ENCODE measurements at regions not wholly inside any gene's neighbourhood (a gene's known extent, or its start where the extent isn't known, plus 50 kb on each side); places are given as distances from the start of the nearest gene placed in this dataset.

DNA sequence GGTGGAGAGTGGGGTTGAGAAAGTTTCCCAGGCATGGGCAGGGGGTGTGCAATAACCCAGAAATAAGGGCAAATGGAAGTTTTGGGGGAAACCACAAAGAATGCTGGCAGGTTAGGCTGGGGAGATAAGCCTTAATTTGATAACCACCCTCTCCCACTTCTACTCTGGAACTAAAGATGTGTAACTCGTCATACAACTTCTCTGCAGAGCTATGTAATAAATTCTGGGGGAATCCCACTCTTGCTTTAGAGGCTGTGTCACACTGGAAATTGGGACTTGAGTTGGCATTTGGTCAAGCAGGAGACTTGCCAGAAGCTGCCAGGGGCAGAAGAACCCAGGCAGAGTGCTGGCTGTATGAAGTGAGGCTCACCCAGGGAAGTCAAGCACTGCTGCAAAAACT lies 170.9 kb upstream of the CPEB2 start:
- Histone ChIP-seq H3K36me3 (ENCODE audit: control insufficient read depth in 4 of 4, insufficient read depth in 3 of 4, low read depth in 1 of 4, low read length in 3 of 4) (no peaks in the 10 kb centered on the region), H3K4me1 (ENCODE audit: control insufficient read depth in 4 of 4, insufficient read depth in 4 of 4, low read length in 3 of 4) (peaks cover 0 to 5% (median 3%) of the 10 kb centered on the region in 4 donors), H3K4me3 (ENCODE audit: low read depth in 1 of 3, low read length in 3 of 3) (no peak overlapping the region), H3K9ac (ENCODE audit: low read depth in 1 of 2, low read length in 2 of 2) (no peak overlapping the region), H3K27me3 (ENCODE audit: control insufficient read depth in 4 of 4, insufficient read depth in 4 of 4, low read length in 3 of 4) (no peaks in the 10 kb centered on the region), H3K9me3 (ENCODE audit: control insufficient read depth in 4 of 4, low read length in 3 of 4) (no peaks in the 10 kb centered on the region), H3K27ac (ENCODE audit: low read depth in 1 of 2, low read length in 2 of 2) (no peak overlapping the region)
- WGBS = 49% methylated on average over 1 of the region's 1 CpG
- TF ChIP-seq, protein P1, sequence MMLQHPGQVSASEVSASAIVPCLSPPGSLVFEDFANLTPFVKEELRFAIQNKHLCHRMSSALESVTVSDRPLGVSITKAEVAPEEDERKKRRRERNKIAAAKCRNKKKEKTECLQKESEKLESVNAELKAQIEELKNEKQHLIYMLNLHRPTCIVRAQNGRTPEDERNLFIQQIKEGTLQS (IDR thresholded peaks at IDR 0.05) = no peak
- TF ChIP-seq HNF4G (IDR thresholded peaks at IDR 0.05) = no peak
- TF ChIP-seq NR2F2 (IDR thresholded peaks at IDR 0.05) = no peak
- TF ChIP-seq TAF1 (conservative IDR thresholded peaks at IDR 0.05) = no peak
- no peak for TF ChIP-seq RXRA (IDR thresholded peaks at IDR 0.05)
- TF ChIP-seq HNF4A (conservative IDR thresholded peaks at IDR 0.05) = no peak
- TF ChIP-seq, protein P2, sequence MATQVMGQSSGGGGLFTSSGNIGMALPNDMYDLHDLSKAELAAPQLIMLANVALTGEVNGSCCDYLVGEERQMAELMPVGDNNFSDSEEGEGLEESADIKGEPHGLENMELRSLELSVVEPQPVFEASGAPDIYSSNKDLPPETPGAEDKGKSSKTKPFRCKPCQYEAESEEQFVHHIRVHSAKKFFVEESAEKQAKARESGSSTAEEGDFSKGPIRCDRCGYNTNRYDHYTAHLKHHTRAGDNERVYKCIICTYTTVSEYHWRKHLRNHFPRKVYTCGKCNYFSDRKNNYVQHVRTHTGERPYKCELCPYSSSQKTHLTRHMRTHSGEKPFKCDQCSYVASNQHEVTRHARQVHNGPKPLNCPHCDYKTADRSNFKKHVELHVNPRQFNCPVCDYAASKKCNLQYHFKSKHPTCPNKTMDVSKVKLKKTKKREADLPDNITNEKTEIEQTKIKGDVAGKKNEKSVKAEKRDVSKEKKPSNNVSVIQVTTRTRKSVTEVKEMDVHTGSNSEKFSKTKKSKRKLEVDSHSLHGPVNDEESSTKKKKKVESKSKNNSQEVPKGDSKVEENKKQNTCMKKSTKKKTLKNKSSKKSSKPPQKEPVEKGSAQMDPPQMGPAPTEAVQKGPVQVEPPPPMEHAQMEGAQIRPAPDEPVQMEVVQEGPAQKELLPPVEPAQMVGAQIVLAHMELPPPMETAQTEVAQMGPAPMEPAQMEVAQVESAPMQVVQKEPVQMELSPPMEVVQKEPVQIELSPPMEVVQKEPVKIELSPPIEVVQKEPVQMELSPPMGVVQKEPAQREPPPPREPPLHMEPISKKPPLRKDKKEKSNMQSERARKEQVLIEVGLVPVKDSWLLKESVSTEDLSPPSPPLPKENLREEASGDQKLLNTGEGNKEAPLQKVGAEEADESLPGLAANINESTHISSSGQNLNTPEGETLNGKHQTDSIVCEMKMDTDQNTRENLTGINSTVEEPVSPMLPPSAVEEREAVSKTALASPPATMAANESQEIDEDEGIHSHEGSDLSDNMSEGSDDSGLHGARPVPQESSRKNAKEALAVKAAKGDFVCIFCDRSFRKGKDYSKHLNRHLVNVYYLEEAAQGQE (IDR thresholded peaks at IDR 0.05) = no peak
- TF ChIP-seq, protein P3, sequence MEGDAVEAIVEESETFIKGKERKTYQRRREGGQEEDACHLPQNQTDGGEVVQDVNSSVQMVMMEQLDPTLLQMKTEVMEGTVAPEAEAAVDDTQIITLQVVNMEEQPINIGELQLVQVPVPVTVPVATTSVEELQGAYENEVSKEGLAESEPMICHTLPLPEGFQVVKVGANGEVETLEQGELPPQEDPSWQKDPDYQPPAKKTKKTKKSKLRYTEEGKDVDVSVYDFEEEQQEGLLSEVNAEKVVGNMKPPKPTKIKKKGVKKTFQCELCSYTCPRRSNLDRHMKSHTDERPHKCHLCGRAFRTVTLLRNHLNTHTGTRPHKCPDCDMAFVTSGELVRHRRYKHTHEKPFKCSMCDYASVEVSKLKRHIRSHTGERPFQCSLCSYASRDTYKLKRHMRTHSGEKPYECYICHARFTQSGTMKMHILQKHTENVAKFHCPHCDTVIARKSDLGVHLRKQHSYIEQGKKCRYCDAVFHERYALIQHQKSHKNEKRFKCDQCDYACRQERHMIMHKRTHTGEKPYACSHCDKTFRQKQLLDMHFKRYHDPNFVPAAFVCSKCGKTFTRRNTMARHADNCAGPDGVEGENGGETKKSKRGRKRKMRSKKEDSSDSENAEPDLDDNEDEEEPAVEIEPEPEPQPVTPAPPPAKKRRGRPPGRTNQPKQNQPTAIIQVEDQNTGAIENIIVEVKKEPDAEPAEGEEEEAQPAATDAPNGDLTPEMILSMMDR (IDR thresholded peaks at IDR 0.05; ENCODE audit: low read depth, low read length, missing input control) = no peak
- TF ChIP-seq, protein P4, sequence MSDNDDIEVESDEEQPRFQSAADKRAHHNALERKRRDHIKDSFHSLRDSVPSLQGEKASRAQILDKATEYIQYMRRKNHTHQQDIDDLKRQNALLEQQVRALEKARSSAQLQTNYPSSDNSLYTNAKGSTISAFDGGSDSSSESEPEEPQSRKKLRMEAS (IDR thresholded peaks at IDR 0.05) = no peak
- no peak for TF ChIP-seq FOXA1 (IDR thresholded peaks at IDR 0.05)
- TF ChIP-seq YY1 (IDR thresholded peaks at IDR 0.05) = no peak
- no peak for TF ChIP-seq JUND (IDR thresholded peaks at IDR 0.05)
- TF ChIP-seq, protein P5, sequence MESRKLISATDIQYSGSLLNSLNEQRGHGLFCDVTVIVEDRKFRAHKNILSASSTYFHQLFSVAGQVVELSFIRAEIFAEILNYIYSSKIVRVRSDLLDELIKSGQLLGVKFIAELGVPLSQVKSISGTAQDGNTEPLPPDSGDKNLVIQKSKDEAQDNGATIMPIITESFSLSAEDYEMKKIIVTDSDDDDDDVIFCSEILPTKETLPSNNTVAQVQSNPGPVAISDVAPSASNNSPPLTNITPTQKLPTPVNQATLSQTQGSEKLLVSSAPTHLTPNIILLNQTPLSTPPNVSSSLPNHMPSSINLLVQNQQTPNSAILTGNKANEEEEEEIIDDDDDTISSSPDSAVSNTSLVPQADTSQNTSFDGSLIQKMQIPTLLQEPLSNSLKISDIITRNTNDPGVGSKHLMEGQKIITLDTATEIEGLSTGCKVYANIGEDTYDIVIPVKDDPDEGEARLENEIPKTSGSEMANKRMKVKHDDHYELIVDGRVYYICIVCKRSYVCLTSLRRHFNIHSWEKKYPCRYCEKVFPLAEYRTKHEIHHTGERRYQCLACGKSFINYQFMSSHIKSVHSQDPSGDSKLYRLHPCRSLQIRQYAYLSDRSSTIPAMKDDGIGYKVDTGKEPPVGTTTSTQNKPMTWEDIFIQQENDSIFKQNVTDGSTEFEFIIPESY (IDR thresholded peaks at IDR 0.05) = no peak
- TF ChIP-seq GABPA (IDR thresholded peaks at IDR 0.05 in 1 of 2, conservative IDR thresholded peaks at IDR 0.05 in 1 of 2) = no peak
- TF ChIP-seq EGR1 (IDR thresholded peaks at IDR 0.05; ENCODE audit: low read depth in 2 of 2) = no peak
- no peak for TF ChIP-seq FOXA2 (IDR thresholded peaks at IDR 0.05)
- no peak for TF ChIP-seq RAD21 (IDR thresholded peaks at IDR 0.05)
- no peak for TF ChIP-seq SP1 (IDR thresholded peaks at IDR 0.05)
- no peak for DNase-seq (ENCODE audit: low spot score)

All from liver (tissue), 8 donors.